GM23338 (cell line): ENCODE measurements at regions not wholly inside any gene's neighbourhood (a gene's known extent, or its start where the extent isn't known, plus 50 kb on each side); places are given as distances from the start of the nearest gene placed in this dataset.

ENCODE experiments used
- EZH2 ChIP-seq: fragments of 200-600 bp; sonication (generic); IDR thresholded peaks from one replicate; pipeline ENCODE4 v1.8.0; 2017; ENCODE audit warnings: antibody characterized with exemption, mild to moderate bottlenecking, low read depth; ENCODE audit not compliant: unreplicated experiment
- TF ChIP-seq, protein P1 (sequence below), 2 experiments: fragments of 200-600 bp in 1 of 2; sonication (generic) in 1 of 2; conservative IDR thresholded peaks; 2 replicates each; pipeline versions ENCODE4 v1.5.1 to v1.6.1; 2016 to 2017; ENCODE audit warnings: antibody characterized with exemption in 2 of 2, low read depth in 2 of 2, mild to moderate bottlenecking in 2 of 2, moderate library complexity in 1 of 2

- no peak for TF ChIP-seq EZH2
- TF ChIP-seq, protein P1, sequence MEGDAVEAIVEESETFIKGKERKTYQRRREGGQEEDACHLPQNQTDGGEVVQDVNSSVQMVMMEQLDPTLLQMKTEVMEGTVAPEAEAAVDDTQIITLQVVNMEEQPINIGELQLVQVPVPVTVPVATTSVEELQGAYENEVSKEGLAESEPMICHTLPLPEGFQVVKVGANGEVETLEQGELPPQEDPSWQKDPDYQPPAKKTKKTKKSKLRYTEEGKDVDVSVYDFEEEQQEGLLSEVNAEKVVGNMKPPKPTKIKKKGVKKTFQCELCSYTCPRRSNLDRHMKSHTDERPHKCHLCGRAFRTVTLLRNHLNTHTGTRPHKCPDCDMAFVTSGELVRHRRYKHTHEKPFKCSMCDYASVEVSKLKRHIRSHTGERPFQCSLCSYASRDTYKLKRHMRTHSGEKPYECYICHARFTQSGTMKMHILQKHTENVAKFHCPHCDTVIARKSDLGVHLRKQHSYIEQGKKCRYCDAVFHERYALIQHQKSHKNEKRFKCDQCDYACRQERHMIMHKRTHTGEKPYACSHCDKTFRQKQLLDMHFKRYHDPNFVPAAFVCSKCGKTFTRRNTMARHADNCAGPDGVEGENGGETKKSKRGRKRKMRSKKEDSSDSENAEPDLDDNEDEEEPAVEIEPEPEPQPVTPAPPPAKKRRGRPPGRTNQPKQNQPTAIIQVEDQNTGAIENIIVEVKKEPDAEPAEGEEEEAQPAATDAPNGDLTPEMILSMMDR (conservative IDR thresholded peaks at IDR 0.05; ENCODE audit: low read depth in 2 of 2) = no peak
These were observed 101.0 kb upstream of the RIOK3 start for GRCh38 chr18:23352042-23352441.
